ENCODE measurements at regions not wholly inside any gene's neighbourhood (a gene's known extent, or its start where the extent isn't known, plus 50 kb on each side); places are given as distances from the start of the nearest gene placed in this dataset.
"Not testable (repeated sequence)": the region's sequence is repeated elsewhere in the genome, so short reads cannot be mapped to it uniquely, and the experiment has no call there.

- Histone ChIP-seq H3K4me1 (ENCODE audit: low read depth) (no peaks in the 10 kb centered on the region), H3K27me3 (no peaks in the 10 kb centered on the region), H3K27ac (no peak overlapping the region), H3K4me3 (no peak overlapping the region), H3K9me3 (ENCODE audit: low read depth) (no peaks in the 10 kb centered on the region), H3K36me3 (no peaks in the 10 kb centered on the region)
- no peak for DNase-seq (ENCODE audit: low read depth in 1 of 2, low spot score in 1 of 2)
- no peak for TF ChIP-seq CTCF (IDR thresholded peaks at IDR 0.05; ENCODE audit: low read depth, low read length)
Measured at GRCh38 chr5:101244621-101245020, 341.5 kb upstream of the ST8SIA4 start.

GRCh38 chr5:101212942-101213514, 309.9 kb upstream of the ST8SIA4 start:
- no peak for DNase-seq (ENCODE audit: low read depth in 1 of 2, low spot score in 1 of 2)
- Histone ChIP-seq H3K36me3 (no peaks in the 10 kb centered on the region), H3K4me1 (ENCODE audit: low read depth) (no peaks in the 10 kb centered on the region), H3K4me3 (no peak overlapping the region), H3K9me3 (ENCODE audit: low read depth) (no peaks in the 10 kb centered on the region), H3K27ac (no peak overlapping the region), H3K27me3 (no peaks in the 10 kb centered on the region)
- TF ChIP-seq CTCF (IDR thresholded peaks at IDR 0.05; ENCODE audit: low read depth, low read length): no peak

GRCh38 chr5:101206534-101206933, 303.5 kb upstream of the ST8SIA4 start:
- Histone ChIP-seq H3K4me3 (no peak overlapping the region), H3K27ac (no peak overlapping the region), H3K27me3 (no peaks in the 10 kb centered on the region), H3K9me3 (ENCODE audit: low read depth) (no peaks in the 10 kb centered on the region), H3K4me1 (ENCODE audit: low read depth) (no peaks in the 10 kb centered on the region), H3K36me3 (no peaks in the 10 kb centered on the region)
- no peak for TF ChIP-seq CTCF (IDR thresholded peaks at IDR 0.05; ENCODE audit: low read depth, low read length)
- DNase-seq (ENCODE audit: low read depth in 1 of 2, low spot score in 1 of 2): no peak

- H3K4me1 ChIP-seq (ENCODE audit: low read depth); H3K27ac ChIP-seq; H3K9me3 ChIP-seq (ENCODE audit: low read depth); H3K27me3 ChIP-seq; H3K36me3 ChIP-seq; DNase-seq (ENCODE audit: low read depth in 1 of 2, low spot score in 1 of 2); H3K4me3 ChIP-seq: not testable (repeated sequence)
Measured at GRCh38 chr5:101205065-101205464, 302.0 kb upstream of the ST8SIA4 start.

GRCh38 chr5:101180365-101180764, 277.3 kb upstream of the ST8SIA4 start:
- H3K9me3 ChIP-seq (ENCODE audit: low read depth); H3K27ac ChIP-seq; H3K36me3 ChIP-seq; H3K4me1 ChIP-seq (ENCODE audit: low read depth); H3K27me3 ChIP-seq; H3K4me3 ChIP-seq; DNase-seq (ENCODE audit: low read depth in 1 of 2, low spot score in 1 of 2): not testable (repeated sequence)

- H3K4me3 ChIP-seq: no peak overlapping the region
- no peaks in the 10 kb centered on the region for H3K27me3 ChIP-seq
Measured at GRCh38 chr5:101176605-101177004, 273.5 kb upstream of the ST8SIA4 start.

More at GRCh38 chr5:101176605-101177004, 273.5 kb upstream of the ST8SIA4 start:
- no peak for TF ChIP-seq CTCF (IDR thresholded peaks at IDR 0.05; ENCODE audit: low read depth, low read length)
- no peak overlapping the region for H3K27ac ChIP-seq
- H3K36me3 ChIP-seq: no peaks in the 10 kb centered on the region
- no peaks in the 10 kb centered on the region for H3K4me1 ChIP-seq (ENCODE audit: low read depth)
- DNase-seq (ENCODE audit: low read depth in 1 of 2, low spot score in 1 of 2): no peak
- H3K9me3 ChIP-seq (ENCODE audit: low read depth): no peaks in the 10 kb centered on the region

Measured in cardiac muscle cell (in vitro differentiated cells and primary cell).